Activated naive CD4-positive, alpha-beta T cell treated with anti-CD3 and anti-CD28 coated beads, Interleukin-2, amount 50 U/mL, for 16 hours (primary cell): ENCODE measurements at regions not wholly inside any gene's neighbourhood (a gene's known extent, or its start where the extent isn't known, plus 50 kb on each side); places are given as distances from the start of the nearest gene placed in this dataset.

Experiments
- DNase-seq: peaks from one replicate; pipeline ENCODE4 v3.0.0-alpha.2; 2020

- DNase-seq, result no peak
Observed at GRCh38 chr2:122433123-122433754, 677.8 kb downstream of the TSN start.

GRCh38 chr2:122445003-122445402 is 689.6 kb downstream of the TSN start:
- no peak for DNase-seq

DNA sequence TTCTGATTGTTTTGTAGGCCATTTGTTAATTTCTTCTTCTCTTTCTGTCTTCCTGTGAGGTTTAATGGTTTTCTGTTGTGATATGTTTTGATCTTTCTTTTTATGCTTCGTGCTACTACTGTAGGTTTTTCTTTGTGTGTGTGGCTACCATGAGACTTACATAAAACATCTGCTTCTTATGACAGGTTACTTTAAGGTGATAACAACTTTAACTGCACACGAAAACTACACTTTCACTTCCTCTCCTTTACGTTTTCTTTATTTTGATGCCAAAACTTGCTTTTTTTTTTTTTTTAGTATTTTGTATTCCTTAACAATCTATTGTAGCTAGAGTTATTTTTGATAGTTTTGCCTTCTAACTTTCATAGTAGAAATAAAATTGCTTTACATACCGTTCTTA is 691.3 kb downstream of the TSN start:
- no peak for DNase-seq

DNA sequence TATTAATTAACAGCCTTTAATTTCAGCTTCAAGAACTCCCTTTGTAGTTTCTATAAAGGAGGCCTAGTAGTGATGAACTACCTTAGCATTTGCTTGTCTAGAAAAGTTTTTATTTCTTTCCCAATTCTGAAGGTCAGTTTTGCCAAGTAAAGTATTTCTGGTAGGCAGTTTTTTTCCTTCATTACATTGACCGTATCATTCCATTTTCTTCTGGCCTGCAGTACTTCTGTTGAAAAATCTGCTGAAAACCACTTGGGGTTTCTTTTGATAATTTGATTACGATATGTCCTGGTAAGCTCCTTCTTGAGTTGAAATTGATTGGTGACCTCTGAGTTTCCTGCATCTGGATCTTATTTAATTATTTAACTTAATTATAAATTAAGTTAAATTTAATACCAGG is 691.8 kb downstream of the TSN start:
- DNase-seq, result no peak

- DNase-seq, result no peak
Observed at GRCh38 chr2:122451040-122451439, 695.6 kb downstream of the TSN start.

DNA sequence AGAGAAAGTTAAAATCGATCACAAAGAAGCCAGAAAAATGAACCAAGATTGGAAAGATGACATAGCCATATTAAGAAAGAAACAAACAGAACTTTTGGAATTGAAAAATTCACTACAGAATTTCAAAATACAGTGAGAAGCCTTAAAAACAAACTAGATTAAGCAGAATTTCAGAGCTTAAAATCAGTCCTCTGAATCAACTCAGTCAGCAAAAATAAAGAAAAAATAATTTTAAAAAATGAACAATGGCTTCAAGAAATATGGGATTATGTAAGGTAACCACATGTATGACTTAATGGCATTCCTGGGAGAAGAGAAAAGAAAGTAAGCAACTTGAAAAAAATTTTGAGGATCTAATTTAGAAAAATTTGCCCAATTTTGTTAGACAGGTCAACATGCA is 696.2 kb downstream of the TSN start:
- DNase-seq, result no peak

DNA sequence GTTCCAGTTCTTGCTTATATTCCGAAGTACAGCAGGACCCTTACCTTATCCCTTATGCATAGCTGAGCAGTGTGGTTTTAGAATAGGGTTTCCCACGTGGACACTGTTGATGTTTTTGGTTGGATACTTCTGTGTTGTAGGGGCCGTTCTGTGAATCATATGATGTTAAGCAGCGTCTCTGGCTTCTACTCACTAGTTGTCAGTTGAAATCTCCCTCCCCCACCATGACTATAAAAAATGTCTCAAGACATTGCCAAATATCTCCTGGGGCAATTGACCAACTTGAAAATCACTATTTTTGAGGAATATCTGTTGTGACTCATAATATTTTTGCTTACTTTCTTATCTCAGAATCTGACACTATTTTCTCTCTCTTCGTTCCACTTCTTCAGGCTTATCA is 713.7 kb downstream of the TSN start:
- DNase-seq, result no peak

DNA sequence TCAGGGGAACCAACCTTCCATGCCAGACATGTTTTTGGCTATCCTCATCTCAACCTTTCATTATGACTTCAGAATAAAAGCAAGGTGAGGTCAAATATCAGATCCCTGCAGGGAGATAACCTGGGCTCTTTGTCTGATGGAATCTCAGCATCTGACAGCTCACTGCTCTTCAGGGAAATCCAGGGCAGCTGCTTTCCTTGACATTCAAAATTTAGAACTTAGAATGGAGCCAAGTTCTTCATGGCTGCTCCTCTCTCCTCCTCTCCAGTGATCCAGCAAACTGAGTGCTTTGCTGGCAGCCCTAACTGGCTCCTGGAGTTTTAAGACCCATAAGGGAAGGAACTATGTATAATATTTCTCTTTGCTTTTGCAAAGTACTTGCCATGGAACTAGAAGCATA is 716.3 kb downstream of the TSN start:
- no peak for DNase-seq

GRCh38 chr2:122478117-122478516 is 722.7 kb downstream of the TSN start:
- no peak for DNase-seq

GRCh38 chr2:122478771-122479170 is 723.3 kb downstream of the TSN start:
- DNase-seq, result no peak

DNA sequence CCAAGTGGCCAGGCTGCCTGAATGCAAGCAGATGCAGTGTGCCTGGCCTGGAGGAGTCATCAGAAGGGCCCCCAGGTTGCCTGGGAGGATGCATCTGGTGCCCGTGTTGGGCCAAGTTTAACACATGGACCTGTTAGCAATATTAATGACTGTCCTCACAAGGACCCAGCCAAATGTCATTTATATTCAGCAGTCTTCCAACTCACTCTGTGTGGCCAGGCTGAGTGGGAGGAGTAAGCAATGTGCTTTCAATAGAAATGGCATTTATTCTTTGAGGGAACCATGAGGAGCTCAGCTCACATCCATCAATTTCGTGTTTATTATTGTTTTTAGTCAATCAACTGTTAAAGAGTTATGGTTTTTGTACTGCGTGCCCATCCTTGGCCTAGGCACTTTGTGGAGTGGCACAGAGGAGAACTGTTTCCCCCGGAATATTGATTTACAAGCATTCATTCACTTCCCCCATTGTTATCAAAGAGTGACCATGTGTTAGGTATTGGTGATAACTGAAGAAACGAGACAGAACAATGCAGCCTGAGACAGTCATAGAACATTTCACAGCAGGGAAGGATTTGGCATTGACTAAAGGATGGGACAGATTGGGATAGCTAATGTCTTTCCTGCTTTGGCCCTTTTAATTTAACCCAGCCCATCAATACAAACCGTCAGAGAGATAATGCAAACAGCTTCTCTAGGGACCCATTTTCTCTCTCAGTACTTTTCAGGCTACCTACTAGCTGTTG is 725.2 kb downstream of the TSN start:
- no peak for DNase-seq

DNA sequence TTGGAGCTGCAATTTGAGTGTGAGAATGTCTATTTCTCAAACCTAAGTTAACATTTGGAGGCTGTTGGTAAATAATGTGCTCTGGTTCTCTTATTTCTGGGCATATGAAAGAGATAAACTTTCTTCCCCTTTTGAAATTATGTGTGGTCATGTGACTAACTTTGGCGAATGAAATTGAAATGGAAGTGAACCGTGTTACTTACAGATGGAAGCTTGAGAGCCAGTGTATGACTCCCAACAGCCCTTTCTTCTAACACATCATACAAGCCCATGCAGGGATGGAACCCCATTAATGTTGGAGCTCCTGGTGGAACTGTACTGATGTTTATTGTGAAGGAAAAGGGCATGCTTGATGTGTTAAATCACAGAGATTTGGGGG is 725.8 kb downstream of the TSN start:
- no peak for DNase-seq

GRCh38 chr2:122481717-122482116 is 726.3 kb downstream of the TSN start:
- DNase-seq, result no peak

DNA sequence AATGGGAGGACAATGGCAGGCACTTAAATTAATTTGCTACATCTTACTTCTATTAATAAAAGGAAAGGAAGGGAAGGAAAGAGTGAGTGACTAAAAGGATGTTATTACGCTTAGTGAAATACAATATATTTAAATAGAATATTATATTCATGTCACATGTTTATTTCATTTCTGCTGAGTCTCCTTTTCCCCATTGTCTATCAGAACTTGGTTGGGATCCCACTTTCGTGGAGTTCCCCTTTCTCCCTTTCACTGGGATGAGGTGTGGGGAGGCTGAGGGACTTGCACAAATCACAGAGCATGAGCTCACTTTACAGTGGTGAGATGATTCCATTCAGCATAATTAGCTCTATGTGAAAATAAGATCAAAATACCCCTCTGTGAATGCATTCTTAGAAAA is 730.6 kb downstream of the TSN start:
- no peak for DNase-seq

DNA sequence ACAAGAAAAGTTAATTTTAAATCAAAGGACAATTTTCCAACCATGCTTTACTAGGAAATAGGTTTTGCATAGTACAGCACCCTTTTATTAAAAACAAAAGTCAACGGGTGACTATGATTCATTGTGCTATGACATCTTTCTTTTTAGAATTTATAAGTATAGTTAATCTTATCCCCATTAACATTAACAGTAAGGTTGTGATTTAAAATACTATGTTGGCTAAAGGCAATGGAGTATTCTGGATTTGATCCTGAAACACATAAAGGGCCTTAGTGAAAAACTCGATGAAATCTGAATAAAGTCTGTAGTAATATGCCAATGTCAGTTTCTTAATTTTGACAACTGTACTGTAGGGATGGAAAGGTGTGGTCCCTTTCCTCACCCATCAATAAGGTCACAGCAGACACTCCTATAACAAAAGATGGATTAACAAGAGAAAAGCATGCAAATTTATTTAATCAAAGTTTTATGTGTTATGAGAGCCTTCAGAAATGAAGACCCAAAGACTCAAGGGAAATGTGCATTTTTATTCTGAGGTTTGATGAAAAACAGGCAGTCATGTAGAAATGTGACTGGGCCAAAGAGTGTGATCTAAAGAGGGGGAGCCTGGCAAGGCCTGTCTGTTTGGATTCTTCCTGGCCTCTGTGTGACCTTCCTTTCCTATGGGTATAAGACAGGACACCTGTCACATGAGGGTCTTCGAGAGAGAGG is 731.4 kb downstream of the TSN start:
- no peak for DNase-seq

DNA sequence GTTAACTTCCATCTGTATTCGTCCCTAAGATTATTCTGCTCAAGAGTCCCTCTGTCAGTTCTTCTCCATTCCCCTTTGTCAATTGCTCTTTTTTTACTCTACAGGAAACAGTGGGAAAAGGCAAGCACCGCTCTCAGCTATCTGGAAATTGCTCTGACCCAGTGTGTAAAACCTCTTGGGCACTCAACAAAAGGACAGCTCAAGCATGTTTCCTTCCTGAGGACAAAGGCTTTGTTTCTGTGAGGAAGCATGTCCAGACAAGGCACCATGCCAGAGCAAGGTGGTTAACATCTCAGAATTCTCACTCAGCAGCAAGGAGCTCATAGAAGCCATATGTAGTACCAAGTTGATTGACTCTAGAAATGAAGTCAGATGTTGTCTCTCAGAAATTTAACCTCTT is 735.6 kb downstream of the TSN start:
- DNase-seq, result no peak

GRCh38 chr2:122500316-122501105 is 745.1 kb downstream of the TSN start:
- no peak for DNase-seq

DNA sequence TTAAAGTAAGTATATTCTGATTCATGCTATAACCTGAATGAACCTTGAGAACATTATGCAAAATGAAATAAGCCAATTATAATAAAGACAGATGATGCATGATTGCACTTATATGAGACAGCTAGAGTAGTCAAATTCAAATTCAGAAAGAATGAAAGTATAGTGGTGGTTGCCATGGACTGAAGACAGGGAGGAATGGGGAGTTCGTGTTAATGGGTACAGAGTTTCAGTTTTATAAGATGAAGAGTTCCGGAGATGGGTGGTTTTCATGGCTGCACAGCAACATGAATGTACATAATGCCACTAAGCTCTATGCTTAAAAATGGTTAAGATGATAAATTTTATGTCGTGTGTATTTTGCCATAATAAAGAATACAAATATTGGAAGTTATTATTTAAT is 751.2 kb downstream of the TSN start:
- DNase-seq, result no peak

- DNase-seq, result no peak
Observed at GRCh38 chr2:122507261-122507660, 751.8 kb downstream of the TSN start.

- DNase-seq, result no peak
Observed at GRCh38 chr2:122512091-122512490, 756.6 kb downstream of the TSN start.

- DNase-seq, result no peak
Observed at GRCh38 chr2:122514451-122514996, 759.1 kb downstream of the TSN start.

- no peak for DNase-seq
Observed at GRCh38 chr2:122515731-122516290, 760.4 kb downstream of the TSN start.

DNA sequence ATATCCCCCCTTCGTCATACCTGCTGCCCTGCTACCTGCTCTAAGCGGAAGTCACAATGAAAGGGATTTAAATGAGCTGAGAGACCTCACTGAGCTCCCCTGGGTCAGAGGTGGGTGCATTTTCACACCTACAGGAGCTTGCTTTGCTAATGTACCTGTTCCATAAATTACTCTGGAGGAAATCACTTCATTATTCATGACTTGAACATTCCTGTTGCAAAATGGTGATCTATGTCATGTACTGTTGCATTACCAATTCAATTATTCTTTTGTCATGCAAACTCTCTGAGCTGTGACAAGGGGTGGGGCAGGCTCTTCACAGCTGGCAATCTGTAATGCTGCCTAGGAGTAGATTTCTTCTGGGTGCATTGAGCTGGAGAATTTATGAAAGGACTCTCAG is 761.3 kb downstream of the TSN start:
- no peak for DNase-seq
